NT2/D1 (cell line): ENCODE measurements at regions not wholly inside any gene's neighbourhood (a gene's known extent, or its start where the extent isn't known, plus 50 kb on each side); places are given as distances from the start of the nearest gene placed in this dataset.

Experiments
- YY1 ChIP-seq: IDR thresholded peaks from 2 replicates; pipeline ENCODE4 v1.6.1; 2011; ENCODE audit not compliant: insufficient read length, insufficient read depth
- ZNF274 ChIP-seq: IDR thresholded peaks from 2 replicates; pipeline ENCODE4 v1.6.1; 2011; ENCODE audit warnings: mild to moderate bottlenecking, low read depth, low read length

DNA sequence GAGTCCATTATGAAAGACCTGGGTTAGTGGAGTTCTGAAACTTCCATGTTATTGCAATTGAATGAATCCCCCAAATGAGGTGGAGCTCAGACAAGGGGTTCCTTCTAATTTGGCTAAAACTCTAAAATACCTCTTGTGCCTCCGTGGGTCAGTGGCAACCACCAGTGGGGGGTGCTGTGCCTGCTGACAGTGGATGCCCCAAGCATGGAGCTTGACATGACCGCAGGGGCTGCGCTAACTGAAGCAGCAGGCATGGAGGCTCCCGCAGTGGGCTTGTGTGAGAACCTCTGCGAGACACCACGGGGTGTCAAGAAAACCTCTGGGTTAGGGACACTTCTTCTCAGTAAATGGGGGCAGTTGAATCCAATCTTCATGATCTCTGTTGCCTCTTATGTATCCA, 200.5 kb downstream of the DRD1 start:
- TF ChIP-seq YY1 (no peak), ZNF274 (no peak)
